SK-N-SH treated with all-trans-retinoic acid at 6 μM for 48 hours (cell line): ENCODE measurements at regions not wholly inside any gene's neighbourhood (a gene's known extent, or its start where the extent isn't known, plus 50 kb on each side); places are given as distances from the start of the nearest gene placed in this dataset.

ENCODE experiments used
- PPARA ChIP-seq: fragments of 250-450 bp; sonication (Bioruptor Pico); IDR thresholded peaks from 2 replicates; pipeline ENCODE4 v1.5.0; 2020; ENCODE audit warnings: mild to moderate bottlenecking, borderline replicate concordance
- ZNF70 ChIP-seq: fragments of 450-650 bp; formaldehyde crosslinking; IDR thresholded peaks from 2 replicates; pipeline ENCODE4 v1.5.0; 2020; ENCODE audit warnings: mild to moderate bottlenecking, moderate library complexity

DNA sequence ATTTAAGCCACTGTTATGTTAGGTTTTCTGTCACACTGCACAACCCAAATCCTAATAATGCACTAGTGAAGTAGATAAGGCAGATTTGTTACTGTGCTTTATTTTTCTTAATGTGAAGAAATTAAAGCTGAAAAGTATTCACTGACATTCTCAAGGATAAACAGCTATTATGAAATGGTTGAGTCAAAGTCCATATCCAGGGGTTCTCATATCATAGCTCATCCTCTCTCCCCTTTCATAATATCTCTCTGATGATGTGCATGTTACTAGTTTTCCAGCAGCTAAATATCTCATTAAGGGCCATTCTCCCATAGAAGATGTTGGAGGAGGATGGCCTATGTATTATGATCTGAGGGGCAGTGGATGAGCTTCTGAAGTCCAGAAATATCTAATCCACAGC is 53.6 kb upstream of the CCDC190 start:
- TF ChIP-seq PPARA (no peak), ZNF70 (no peak)
